GM12878 (cell line): ENCODE measurements at regions not wholly inside any gene's neighbourhood (a gene's known extent, or its start where the extent isn't known, plus 50 kb on each side); places are given as distances from the start of the nearest gene placed in this dataset.

Experiments used
- ATAC-seq: fragments of 200-7000 bp; cut with Tn5 transposase; 3 replicates; pipeline ENCODE4 v1.9.1; 2020; ENCODE audit warnings: mild to moderate bottlenecking, moderate library complexity
- BruUV-seq: library from RNA; stranded (reverse); fragments of 400-500 nt; replicated peaks from 2 replicates; lab custom pipeline; 2021; lab: Mats Ljungman, UMichigan
- CTCF ChIA-PET: fragments of 300-600 bp; sonication (Branson Sonifier 250); formaldehyde crosslinking; extraction: SDS; loops from one replicate; lab custom pipeline; 2021; ENCODE audit warnings: inconsistent platforms; lab: Yijun Ruan, JAX
- POLR2A ChIA-PET: fragments of 350-600 bp; formaldehyde crosslinking; extraction: SDS; loops from one replicate; lab custom pipeline; 2021; ENCODE audit warnings: inconsistent platforms; lab: Charles Lee
- RAD21 ChIA-PET: fragments of 300-600 bp; sonication (Branson Sonifier 250); formaldehyde crosslinking; loops from one replicate; lab custom pipeline; 2023; ENCODE audit warnings: antibody characterized with exemption; ENCODE audit not compliant: unreplicated experiment; lab: Charles Lee
- SMC1A ChIA-PET: fragments of 300-600 bp; sonication (Branson Sonifier 250); formaldehyde crosslinking; loops from one replicate; lab custom pipeline; 2023; ENCODE audit not compliant: unreplicated experiment, uncharacterized antibody; lab: Charles Lee
- DNase-seq: peaks from one replicate; pipeline ENCODE4 v3.0.0-alpha.2; 2011; ENCODE audit warnings: low read depth, low spot score
- FAIRE-seq: peaks from 3 replicates; lab custom pipeline; 2011; peaks lifted over from hg19 to GRCh38; lab: Jason Lieb, UNC
- H2AFZ ChIP-seq: 2 replicates; pipeline ENCODE4 v1.6.0; 2011; ENCODE audit warnings: low read depth, low read length, control low read depth; ENCODE audit not compliant: control insufficient read depth
- H3K27ac ChIP-seq: 2 replicates; pipeline ENCODE4 v1.5.1; 2011; ENCODE audit warnings: control low read depth; ENCODE audit not compliant: control insufficient read depth, insufficient read depth
- H3K27me3 ChIP-seq, 2 experiments: replicated peaks in 1 of 2; 2 replicates each; pipeline versions ENCODE4 v1.6.0 to v1.6.1; 2011; ENCODE audit warnings: low read length in 1 of 2; ENCODE audit not compliant: control insufficient read depth in 2 of 2, insufficient read depth in 2 of 2
- H3K36me3 ChIP-seq, 2 experiments: 2 replicates each; pipeline ENCODE4 v1.5.1; 2011; ENCODE audit warnings: low read length in 1 of 2; ENCODE audit not compliant: control insufficient read depth in 2 of 2, insufficient read depth in 2 of 2
- H3K4me1 ChIP-seq: 2 replicates; pipeline ENCODE4 v1.6.1; 2011; ENCODE audit warnings: mild to moderate bottlenecking, low read length, moderate library complexity, mixed read lengths; ENCODE audit not compliant: control insufficient read depth, insufficient read depth
- H3K4me2 ChIP-seq: 2 replicates; pipeline ENCODE4 v1.6.0; 2011; ENCODE audit warnings: control low read depth; ENCODE audit not compliant: control insufficient read depth, insufficient read depth
- H3K4me3 ChIP-seq: fragments of 200-600 bp; sonication (generic); 2 replicates; pipeline ENCODE4 v1.5.1; 2016
- H3K79me2 ChIP-seq: 2 replicates; pipeline ENCODE4 v1.6.0; 2011; ENCODE audit warnings: low read length; ENCODE audit not compliant: control insufficient read depth, insufficient read depth
- H3K9ac ChIP-seq: 2 replicates; pipeline ENCODE4 v1.8.0; 2011; ENCODE audit warnings: low read length, control low read depth, mixed read lengths; ENCODE audit not compliant: control insufficient read depth, insufficient read depth
- H3K9me3 ChIP-seq: replicated peaks from 3 replicates; pipeline ENCODE4 v1.5.1; 2011; ENCODE audit warnings: mild to moderate bottlenecking, low read length; ENCODE audit not compliant: control insufficient read depth, insufficient read depth
- H4K20me1 ChIP-seq: 2 replicates; pipeline ENCODE4 v1.6.0; 2011; ENCODE audit not compliant: control insufficient read depth, insufficient read depth
- EED ChIP-seq: sonication (generic); IDR thresholded peaks from 2 replicates; pipeline ENCODE4 v1.6.1; 2016; ENCODE audit warnings: antibody characterized with exemption, low read depth
- EZH2 ChIP-seq: IDR thresholded peaks from 2 replicates; pipeline ENCODE4 v1.6.1; 2012; ENCODE audit warnings: low read depth, mild to moderate bottlenecking, control low read depth, inconsistent platforms, low read length, borderline replicate concordance; ENCODE audit not compliant: control insufficient read depth
- PML ChIP-seq: IDR thresholded peaks from 2 replicates; pipeline ENCODE4 v1.6.1; 2012; ENCODE audit warnings: low read length, inconsistent platforms
- POLR2AphosphoS5 ChIP-seq: IDR thresholded peaks from 2 replicates; pipeline ENCODE4 v1.6.1; 2011; ENCODE audit warnings: mild to moderate bottlenecking, low read length, inconsistent platforms
- RCOR1 ChIP-seq: conservative IDR thresholded peaks from 2 replicates; pipeline ENCODE4 v1.6.1; 2012; ENCODE audit warnings: low read depth, low read length, improper control_type of control experiment
- ZBTB40 ChIP-seq: fragments of 450-650 bp; IDR thresholded peaks from 2 replicates; pipeline ENCODE4 v1.6.1; 2016; ENCODE audit warnings: mild to moderate bottlenecking, moderate library complexity, borderline replicate concordance
- in situ Hi-C: fragments of 300-500 bp; cut with MboI; formaldehyde crosslinking; loops from 9 replicates; pipeline ENCODE4 v1.14.3; 2018; ENCODE audit warnings: mixed read lengths
- intact Hi-C: fragments of 100-400 bp; cut with micrococcal nuclease; formaldehyde crosslinking; loops from one replicate; pipeline ENCODE4 v1.14.2; 2022; ENCODE audit not compliant: unreplicated experiment
- TF ChIP-seq, protein P1 (sequence below): fragments of 450-650 bp; formaldehyde crosslinking; IDR thresholded peaks from 2 replicates; pipeline ENCODE4 v1.4.0; 2020; ENCODE audit warnings: mild to moderate bottlenecking, moderate library complexity
- TF ChIP-seq, protein P2 (sequence below): fragments of 450-650 bp; IDR thresholded peaks from 2 replicates; pipeline ENCODE4 v1.6.1; 2016; ENCODE audit warnings: mild to moderate bottlenecking

GRCh38 chr19:13621413-13621812, 115.1 kb upstream of the CACNA1A start (continued):
- TF ChIP-seq, protein P1, sequence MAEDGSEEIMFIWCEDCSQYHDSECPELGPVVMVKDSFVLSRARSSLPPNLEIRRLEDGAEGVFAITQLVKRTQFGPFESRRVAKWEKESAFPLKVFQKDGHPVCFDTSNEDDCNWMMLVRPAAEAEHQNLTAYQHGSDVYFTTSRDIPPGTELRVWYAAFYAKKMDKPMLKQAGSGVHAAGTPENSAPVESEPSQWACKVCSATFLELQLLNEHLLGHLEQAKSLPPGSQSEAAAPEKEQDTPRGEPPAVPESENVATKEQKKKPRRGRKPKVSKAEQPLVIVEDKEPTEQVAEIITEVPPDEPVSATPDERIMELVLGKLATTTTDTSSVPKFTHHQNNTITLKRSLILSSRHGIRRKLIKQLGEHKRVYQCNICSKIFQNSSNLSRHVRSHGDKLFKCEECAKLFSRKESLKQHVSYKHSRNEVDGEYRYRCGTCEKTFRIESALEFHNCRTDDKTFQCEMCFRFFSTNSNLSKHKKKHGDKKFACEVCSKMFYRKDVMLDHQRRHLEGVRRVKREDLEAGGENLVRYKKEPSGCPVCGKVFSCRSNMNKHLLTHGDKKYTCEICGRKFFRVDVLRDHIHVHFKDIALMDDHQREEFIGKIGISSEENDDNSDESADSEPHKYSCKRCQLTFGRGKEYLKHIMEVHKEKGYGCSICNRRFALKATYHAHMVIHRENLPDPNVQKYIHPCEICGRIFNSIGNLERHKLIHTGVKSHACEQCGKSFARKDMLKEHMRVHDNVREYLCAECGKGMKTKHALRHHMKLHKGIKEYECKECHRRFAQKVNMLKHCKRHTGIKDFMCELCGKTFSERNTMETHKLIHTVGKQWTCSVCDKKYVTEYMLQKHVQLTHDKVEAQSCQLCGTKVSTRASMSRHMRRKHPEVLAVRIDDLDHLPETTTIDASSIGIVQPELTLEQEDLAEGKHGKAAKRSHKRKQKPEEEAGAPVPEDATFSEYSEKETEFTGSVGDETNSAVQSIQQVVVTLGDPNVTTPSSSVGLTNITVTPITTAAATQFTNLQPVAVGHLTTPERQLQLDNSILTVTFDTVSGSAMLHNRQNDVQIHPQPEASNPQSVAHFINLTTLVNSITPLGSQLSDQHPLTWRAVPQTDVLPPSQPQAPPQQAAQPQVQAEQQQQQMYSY, result no peak

DNA sequence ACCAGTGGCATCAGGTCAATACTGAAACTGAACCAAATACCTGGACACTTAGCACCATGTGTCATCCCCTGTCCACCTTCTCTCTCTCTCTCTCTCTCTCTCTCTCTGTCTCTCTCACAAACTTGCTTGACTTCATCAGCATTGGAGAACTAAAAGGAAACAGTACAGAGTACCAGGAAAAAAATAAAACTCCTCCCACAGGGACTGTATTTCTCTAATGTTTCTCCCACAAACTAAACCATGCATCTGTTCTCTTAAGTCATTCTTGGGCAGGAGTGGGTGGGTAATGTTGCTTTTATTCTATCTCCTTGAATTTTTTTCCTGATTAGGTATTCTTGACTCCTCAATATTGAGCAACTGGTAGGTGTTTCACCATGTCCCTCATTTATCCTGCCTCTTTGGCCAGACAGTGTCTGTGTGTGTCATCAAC, 112.9 kb upstream of the CACNA1A start:
- intact Hi-C loops (no loop called here), in situ Hi-C loops (no loop called here)
- H3K4me2 ChIP-seq, result no peak overlapping the region
- no peaks in the 10 kb centered on the region for H3K9me3 ChIP-seq
- no peaks in the 10 kb centered on the region for H3K36me3 ChIP-seq
- H4K20me1 ChIP-seq, result no peaks in the 10 kb centered on the region
- POLR2A ChIA-PET, result no interaction called here
- H3K9ac ChIP-seq, result no peak overlapping the region
- H3K27me3 ChIP-seq, result peaks cover 0 to 3% of the 10 kb centered on the region in 2 experiments; a peak in 3 of 4 replicates
- H2AFZ ChIP-seq, result no peak overlapping the region
- no TSS peak for BruUV-seq
- SMC1A ChIA-PET, result no interaction called here
- no peak overlapping the region for H3K27ac ChIP-seq
- H3K79me2 ChIP-seq, result no peaks in the 10 kb centered on the region
- ATAC-seq (no peak), FAIRE-seq (no peak), DNase-seq (no peak)
- H3K4me1 ChIP-seq, result no peaks in the 10 kb centered on the region
- H3K4me3 ChIP-seq, result no peak overlapping the region
- RAD21 ChIA-PET, result no interaction called here
- TF ChIP-seq RCOR1 (no peak), EZH2 (no peak), POLR2AphosphoS5 (no peak), ZBTB40 (no peak), PML (no peak), EED (no peak)
- TF ChIP-seq, protein P2, sequence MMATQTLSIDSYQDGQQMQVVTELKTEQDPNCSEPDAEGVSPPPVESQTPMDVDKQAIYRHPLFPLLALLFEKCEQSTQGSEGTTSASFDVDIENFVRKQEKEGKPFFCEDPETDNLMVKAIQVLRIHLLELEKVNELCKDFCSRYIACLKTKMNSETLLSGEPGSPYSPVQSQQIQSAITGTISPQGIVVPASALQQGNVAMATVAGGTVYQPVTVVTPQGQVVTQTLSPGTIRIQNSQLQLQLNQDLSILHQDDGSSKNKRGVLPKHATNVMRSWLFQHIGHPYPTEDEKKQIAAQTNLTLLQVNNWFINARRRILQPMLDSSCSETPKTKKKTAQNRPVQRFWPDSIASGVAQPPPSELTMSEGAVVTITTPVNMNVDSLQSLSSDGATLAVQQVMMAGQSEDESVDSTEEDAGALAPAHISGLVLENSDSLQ, result no peak
- CTCF ChIA-PET, result no interaction called here
